ENCODE measurements at regions not wholly inside any gene's neighbourhood (a gene's known extent, or its start where the extent isn't known, plus 50 kb on each side); places are given as distances from the start of the nearest gene placed in this dataset.

DNA sequence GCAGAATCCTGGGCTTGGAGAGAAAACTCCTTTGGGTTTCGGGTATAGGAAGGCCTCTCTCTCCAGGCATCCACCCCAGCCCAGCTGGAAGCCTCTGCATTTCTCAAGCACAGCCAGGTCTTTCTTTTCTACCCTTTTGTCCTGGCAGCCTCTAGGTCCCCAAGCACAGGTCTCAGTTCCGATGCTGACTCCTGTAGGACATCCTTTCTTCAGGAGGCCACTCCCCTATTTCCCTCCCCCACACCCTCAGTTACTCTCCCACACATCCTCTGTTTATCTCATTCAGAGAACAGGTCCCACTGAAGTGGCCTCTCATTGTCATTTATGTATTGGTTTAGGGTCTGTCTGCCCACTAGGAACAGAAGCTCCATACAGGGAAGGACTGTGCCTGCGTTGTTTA lies 352.6 kb downstream of the VRK1 start:
- TF ChIP-seq, protein P1, sequence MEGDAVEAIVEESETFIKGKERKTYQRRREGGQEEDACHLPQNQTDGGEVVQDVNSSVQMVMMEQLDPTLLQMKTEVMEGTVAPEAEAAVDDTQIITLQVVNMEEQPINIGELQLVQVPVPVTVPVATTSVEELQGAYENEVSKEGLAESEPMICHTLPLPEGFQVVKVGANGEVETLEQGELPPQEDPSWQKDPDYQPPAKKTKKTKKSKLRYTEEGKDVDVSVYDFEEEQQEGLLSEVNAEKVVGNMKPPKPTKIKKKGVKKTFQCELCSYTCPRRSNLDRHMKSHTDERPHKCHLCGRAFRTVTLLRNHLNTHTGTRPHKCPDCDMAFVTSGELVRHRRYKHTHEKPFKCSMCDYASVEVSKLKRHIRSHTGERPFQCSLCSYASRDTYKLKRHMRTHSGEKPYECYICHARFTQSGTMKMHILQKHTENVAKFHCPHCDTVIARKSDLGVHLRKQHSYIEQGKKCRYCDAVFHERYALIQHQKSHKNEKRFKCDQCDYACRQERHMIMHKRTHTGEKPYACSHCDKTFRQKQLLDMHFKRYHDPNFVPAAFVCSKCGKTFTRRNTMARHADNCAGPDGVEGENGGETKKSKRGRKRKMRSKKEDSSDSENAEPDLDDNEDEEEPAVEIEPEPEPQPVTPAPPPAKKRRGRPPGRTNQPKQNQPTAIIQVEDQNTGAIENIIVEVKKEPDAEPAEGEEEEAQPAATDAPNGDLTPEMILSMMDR (IDR thresholded peaks at IDR 0.05; ENCODE audit: control extremely low read depth, extremely low read depth) = no peak
- H3K36me3 ChIP-seq (ENCODE audit: control insufficient read depth in 4 of 4, insufficient read depth in 4 of 4, low read length in 4 of 4) = no peaks in the 10 kb centered on the region
- DNase-seq (no peak), ATAC-seq (ENCODE audit: insufficient read depth, low FRiP score) (no peak)
- H3K27me3 ChIP-seq (ENCODE audit: control insufficient read depth in 3 of 3, insufficient read depth in 3 of 3, low read length in 2 of 3) = peaks cover 0 to 9% (median 0%) of the 10 kb centered on the region in 3 donors
- no peak overlapping the region for H3K27ac ChIP-seq (ENCODE audit: low read depth in 1 of 2, low read length in 1 of 2)
- H3K4me3 ChIP-seq = no peak overlapping the region
- H3K4me1 ChIP-seq (ENCODE audit: control insufficient read depth in 5 of 5, insufficient read depth in 5 of 5, low read length in 5 of 5) = no peaks in the 10 kb centered on the region
- peaks cover 0 to 7% (median 0%) of the 10 kb centered on the region in 4 donors for H3K9me3 ChIP-seq (ENCODE audit: control insufficient read depth in 4 of 4, insufficient read depth in 3 of 4, low read length in 3 of 4)
- no peak overlapping the region for H3K9ac ChIP-seq (ENCODE audit: insufficient read depth in 1 of 2, low read length in 2 of 2)
- 55 to 82% methylated on average over 3 of the region's 3 CpGs for WGBS, 2 donors

DNA sequence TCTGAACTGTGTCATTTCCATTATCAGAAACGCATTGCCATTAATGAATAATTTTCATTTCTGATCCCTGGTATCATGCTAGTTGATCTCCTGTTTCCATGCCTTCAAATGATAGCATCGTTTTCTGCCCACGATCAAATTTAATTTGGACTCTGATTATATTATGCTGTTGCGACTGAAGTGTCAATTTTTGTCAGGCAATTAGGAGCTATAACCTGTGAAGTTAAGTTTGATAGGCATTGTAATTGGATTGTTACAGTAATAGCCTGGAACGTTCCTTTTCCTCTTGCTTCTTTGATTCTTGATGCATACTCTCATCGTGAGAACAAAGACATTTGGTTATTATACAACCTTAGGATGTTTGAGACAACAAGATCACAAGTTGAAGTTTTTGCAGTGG lies 356.3 kb downstream of the VRK1 start:
- Histone ChIP-seq H3K27ac (ENCODE audit: low read depth in 1 of 2, low read length in 1 of 2) (no peak overlapping the region), H3K4me1 (ENCODE audit: control insufficient read depth in 5 of 5, insufficient read depth in 5 of 5, low read length in 5 of 5) (no peaks in the 10 kb centered on the region), H3K9me3 (ENCODE audit: control insufficient read depth in 4 of 4, insufficient read depth in 3 of 4, low read length in 3 of 4) (peaks cover 0 to 7% (median 0%) of the 10 kb centered on the region in 4 donors), H3K4me3 (no peak overlapping the region), H3K27me3 (ENCODE audit: control insufficient read depth in 3 of 3, insufficient read depth in 3 of 3, low read length in 2 of 3) (peaks cover 0 to 13% (median 0%) of the 10 kb centered on the region in 3 donors), H3K9ac (ENCODE audit: insufficient read depth in 1 of 2, low read length in 2 of 2) (no peak overlapping the region), H3K36me3 (ENCODE audit: control insufficient read depth in 4 of 4, insufficient read depth in 4 of 4, low read length in 4 of 4) (no peaks in the 10 kb centered on the region)
- TF ChIP-seq, protein P1 (IDR thresholded peaks at IDR 0.05; ENCODE audit: control extremely low read depth, extremely low read depth) = no peak
- DNase-seq (no peak), ATAC-seq (ENCODE audit: insufficient read depth, low FRiP score) (no peak)
- WGBS, 2 donors = 82 to 83% methylated on average over 6 of the region's 6 CpGs

DNA sequence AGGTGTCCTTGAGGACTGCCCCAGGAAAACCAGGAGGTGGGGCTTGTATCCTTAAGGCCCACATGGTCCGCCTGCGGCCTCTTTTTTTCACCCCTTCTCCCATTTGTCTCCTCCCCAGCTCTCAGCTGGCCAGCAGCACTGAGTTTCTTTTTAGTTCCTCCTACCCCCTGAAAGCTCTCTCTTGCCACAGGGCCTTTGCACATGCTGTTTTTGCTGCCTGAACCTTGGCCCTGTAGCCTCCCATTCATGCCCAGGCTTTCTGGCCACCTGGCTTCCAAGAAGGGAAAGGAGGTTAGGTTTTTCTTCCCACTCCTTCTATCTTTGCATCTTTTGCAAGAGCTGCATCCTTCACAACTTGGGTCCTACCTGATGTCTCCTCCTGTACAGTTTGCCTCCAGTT lies 358.1 kb downstream of the VRK1 start:
- Histone ChIP-seq H3K9me3 (ENCODE audit: control insufficient read depth in 4 of 4, insufficient read depth in 3 of 4, low read length in 3 of 4) (peaks cover 0 to 18% (median 0%) of the 10 kb centered on the region in 4 donors), H3K27ac (ENCODE audit: low read depth in 1 of 2, low read length in 1 of 2) (no peak overlapping the region), H3K36me3 (ENCODE audit: control insufficient read depth in 4 of 4, insufficient read depth in 4 of 4, low read length in 4 of 4) (no peaks in the 10 kb centered on the region), H3K9ac (ENCODE audit: insufficient read depth in 1 of 2, low read length in 2 of 2) (no peak overlapping the region), H3K27me3 (ENCODE audit: control insufficient read depth in 3 of 3, insufficient read depth in 3 of 3, low read length in 2 of 3) (peaks cover 0 to 13% (median 0%) of the 10 kb centered on the region in 3 donors), H3K4me3 (no peak overlapping the region), H3K4me1 (ENCODE audit: control insufficient read depth in 5 of 5, insufficient read depth in 5 of 5, low read length in 5 of 5) (no peaks in the 10 kb centered on the region)
- 88 to 100% methylated on average over 1 to 2 of the region's 2 CpGs for WGBS, 2 donors
- TF ChIP-seq, protein P1 (IDR thresholded peaks at IDR 0.05; ENCODE audit: control extremely low read depth, extremely low read depth) = no peak
- DNase-seq (no peak), ATAC-seq (ENCODE audit: insufficient read depth, low FRiP score) (no peak)

DNA sequence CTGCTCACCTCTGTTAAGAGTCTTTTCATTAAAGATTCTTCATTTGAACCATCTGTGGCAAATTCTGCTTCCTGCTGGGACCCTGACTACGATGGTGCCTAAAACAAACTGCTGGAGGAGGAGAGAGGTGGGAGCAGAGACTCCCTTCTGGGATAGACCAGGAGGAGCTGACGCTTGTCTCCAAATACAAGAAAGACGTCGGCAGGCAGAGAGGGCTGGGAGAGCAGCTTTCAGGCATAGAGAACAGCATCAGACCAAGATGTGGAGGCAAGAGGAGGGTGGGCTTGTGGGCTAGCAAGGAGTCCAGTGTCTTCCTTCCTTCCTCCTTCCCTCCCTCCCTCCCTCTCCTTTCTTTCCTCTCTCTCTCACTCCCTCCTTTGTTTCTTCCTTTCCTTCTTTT lies 358.6 kb downstream of the VRK1 start:
- DNase-seq (no peak), ATAC-seq (ENCODE audit: insufficient read depth, low FRiP score) (no peak)
- 40 to 70% methylated on average over 4 of the region's 4 CpGs for WGBS, 2 donors
- Histone ChIP-seq H3K36me3 (ENCODE audit: control insufficient read depth in 4 of 4, insufficient read depth in 4 of 4, low read length in 4 of 4) (no peaks in the 10 kb centered on the region), H3K4me1 (ENCODE audit: control insufficient read depth in 5 of 5, insufficient read depth in 5 of 5, low read length in 5 of 5) (no peaks in the 10 kb centered on the region), H3K9ac (ENCODE audit: insufficient read depth in 1 of 2, low read length in 2 of 2) (no peak overlapping the region), H3K27ac (ENCODE audit: low read depth in 1 of 2, low read length in 1 of 2) (no peak overlapping the region), H3K4me3 (no peak overlapping the region), H3K9me3 (ENCODE audit: control insufficient read depth in 4 of 4, insufficient read depth in 3 of 4, low read length in 3 of 4) (peaks cover 0 to 19% (median 0%) of the 10 kb centered on the region in 4 donors), H3K27me3 (ENCODE audit: control insufficient read depth in 3 of 3, insufficient read depth in 3 of 3, low read length in 2 of 3) (peaks cover 0 to 13% (median 0%) of the 10 kb centered on the region in 3 donors)
- TF ChIP-seq, protein P1 (IDR thresholded peaks at IDR 0.05; ENCODE audit: control extremely low read depth, extremely low read depth) = no peak

Data from lung (tissue), 11 donors.